ENCODE measurements at regions not wholly inside any gene's neighbourhood (a gene's known extent, or its start where the extent isn't known, plus 50 kb on each side); places are given as distances from the start of the nearest gene placed in this dataset.

- H3K79me2 ChIP-seq (ENCODE audit: insufficient read depth, low read depth, low read length) = no peaks in the 10 kb centered on the region
- no TSS peak for BruUV-seq (replicated peaks)
- H3K9me3 ChIP-seq (ENCODE audit: low read length) = no peaks in the 10 kb centered on the region
- H3K4me2 ChIP-seq (ENCODE audit: low read length) = no peak overlapping the region
- ChIA-PET CTCF (ENCODE audit: unreplicated experiment) (no interaction called here), POLR2A (no interaction called here)
- no peak overlapping the region for H2AFZ ChIP-seq (ENCODE audit: low read length)
- no peaks in the 10 kb centered on the region for H4K20me1 ChIP-seq (ENCODE audit: insufficient read depth, low read length)
- no peak overlapping the region for H3K27ac ChIP-seq (ENCODE audit: low read depth, low read length, poor library complexity, severe bottlenecking)
- H3K4me1 ChIP-seq (ENCODE audit: insufficient read depth, low read length, poor library complexity, severe bottlenecking) = no peaks in the 10 kb centered on the region
- TF ChIP-seq EZH2phosphoT487 (IDR thresholded peaks at IDR 0.05; ENCODE audit: borderline replicate concordance, low read depth, low read length) = no peak
- TF ChIP-seq, protein P1, sequence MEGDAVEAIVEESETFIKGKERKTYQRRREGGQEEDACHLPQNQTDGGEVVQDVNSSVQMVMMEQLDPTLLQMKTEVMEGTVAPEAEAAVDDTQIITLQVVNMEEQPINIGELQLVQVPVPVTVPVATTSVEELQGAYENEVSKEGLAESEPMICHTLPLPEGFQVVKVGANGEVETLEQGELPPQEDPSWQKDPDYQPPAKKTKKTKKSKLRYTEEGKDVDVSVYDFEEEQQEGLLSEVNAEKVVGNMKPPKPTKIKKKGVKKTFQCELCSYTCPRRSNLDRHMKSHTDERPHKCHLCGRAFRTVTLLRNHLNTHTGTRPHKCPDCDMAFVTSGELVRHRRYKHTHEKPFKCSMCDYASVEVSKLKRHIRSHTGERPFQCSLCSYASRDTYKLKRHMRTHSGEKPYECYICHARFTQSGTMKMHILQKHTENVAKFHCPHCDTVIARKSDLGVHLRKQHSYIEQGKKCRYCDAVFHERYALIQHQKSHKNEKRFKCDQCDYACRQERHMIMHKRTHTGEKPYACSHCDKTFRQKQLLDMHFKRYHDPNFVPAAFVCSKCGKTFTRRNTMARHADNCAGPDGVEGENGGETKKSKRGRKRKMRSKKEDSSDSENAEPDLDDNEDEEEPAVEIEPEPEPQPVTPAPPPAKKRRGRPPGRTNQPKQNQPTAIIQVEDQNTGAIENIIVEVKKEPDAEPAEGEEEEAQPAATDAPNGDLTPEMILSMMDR (conservative IDR thresholded peaks at IDR 0.05; ENCODE audit: low read length) = no peak
- no peak overlapping the region for H3K4me3 ChIP-seq (ENCODE audit: low read depth, low read length, poor library complexity, severe bottlenecking)
- intact Hi-C loops (cut with micrococcal nuclease; ENCODE audit: unreplicated experiment) = no loop called here
- no peak for DNase-seq (ENCODE audit: low spot score)
- no peaks in the 10 kb centered on the region for H3K36me3 ChIP-seq (ENCODE audit: insufficient read depth, low read length)
- no peaks in the 10 kb centered on the region for H3K9me2 ChIP-seq (ENCODE audit: insufficient read depth, low read length)
Observed at GRCh38 chr3:7920211-7920610, 581.4 kb upstream of the LMCD1 start.

GRCh38 chr3:7924228-7924627, 577.4 kb upstream of the LMCD1 start:
- Histone ChIP-seq H3K36me3 (ENCODE audit: insufficient read depth, low read length) (no peaks in the 10 kb centered on the region), H3K79me2 (ENCODE audit: insufficient read depth, low read depth, low read length) (no peaks in the 10 kb centered on the region), H3K4me3 (ENCODE audit: low read depth, low read length, poor library complexity, severe bottlenecking) (no peak overlapping the region), H4K20me1 (ENCODE audit: insufficient read depth, low read length) (no peaks in the 10 kb centered on the region), H2AFZ (ENCODE audit: low read length) (no peak overlapping the region), H3K9me3 (ENCODE audit: low read length) (no peaks in the 10 kb centered on the region), H3K4me1 (ENCODE audit: insufficient read depth, low read length, poor library complexity, severe bottlenecking) (no peaks in the 10 kb centered on the region), H3K4me2 (ENCODE audit: low read length) (no peak overlapping the region), H3K27ac (ENCODE audit: low read depth, low read length, poor library complexity, severe bottlenecking) (no peak overlapping the region), H3K9me2 (ENCODE audit: insufficient read depth, low read length) (no peaks in the 10 kb centered on the region)
- POLR2A ChIA-PET = no interaction called here
- intact Hi-C loops (cut with micrococcal nuclease; ENCODE audit: unreplicated experiment) = no loop called here
- CTCF ChIA-PET (ENCODE audit: unreplicated experiment) = no interaction called here
- DNase-seq (ENCODE audit: low spot score) = no peak
- TF ChIP-seq, protein P1 (conservative IDR thresholded peaks at IDR 0.05; ENCODE audit: low read length) = no peak
- no peak for TF ChIP-seq EZH2phosphoT487 (IDR thresholded peaks at IDR 0.05; ENCODE audit: borderline replicate concordance, low read depth, low read length)
- no TSS peak for BruUV-seq (replicated peaks)

DNA sequence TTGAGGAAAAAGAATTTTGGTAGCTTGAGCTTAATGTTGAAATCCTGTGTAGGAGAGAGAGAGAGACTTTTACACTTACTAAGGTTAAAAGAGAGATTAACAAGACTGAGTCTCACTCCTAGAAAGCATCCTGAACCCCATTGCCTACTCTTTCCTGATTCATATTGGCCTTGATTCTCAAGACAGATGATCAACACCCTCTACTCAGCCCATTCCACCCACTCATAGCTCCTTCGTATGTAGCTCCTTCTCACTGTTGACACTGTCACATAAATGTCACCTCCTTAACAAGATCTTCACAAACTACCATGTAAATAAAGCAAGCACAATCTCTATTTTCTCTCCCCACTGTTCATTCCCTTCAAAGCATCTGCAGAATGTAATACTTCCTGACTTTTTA, 574.6 kb upstream of the LMCD1 start:
- intact Hi-C loops (cut with micrococcal nuclease; ENCODE audit: unreplicated experiment) = no loop called here
- H4K20me1 ChIP-seq (ENCODE audit: insufficient read depth, low read length) = no peaks in the 10 kb centered on the region
- no peak overlapping the region for H2AFZ ChIP-seq (ENCODE audit: low read length)
- DNase-seq (ENCODE audit: low spot score) = no peak
- no peak overlapping the region for H3K27ac ChIP-seq (ENCODE audit: low read depth, low read length, poor library complexity, severe bottlenecking)
- TF ChIP-seq EZH2phosphoT487 (IDR thresholded peaks at IDR 0.05; ENCODE audit: borderline replicate concordance, low read depth, low read length) = no peak
- TF ChIP-seq, protein P1 (conservative IDR thresholded peaks at IDR 0.05; ENCODE audit: low read length) = no peak
- H3K79me2 ChIP-seq (ENCODE audit: insufficient read depth, low read depth, low read length) = no peaks in the 10 kb centered on the region
- no peaks in the 10 kb centered on the region for H3K4me1 ChIP-seq (ENCODE audit: insufficient read depth, low read length, poor library complexity, severe bottlenecking)
- CTCF ChIA-PET (ENCODE audit: unreplicated experiment) = no interaction called here
- H3K4me3 ChIP-seq (ENCODE audit: low read depth, low read length, poor library complexity, severe bottlenecking) = no peak overlapping the region
- POLR2A ChIA-PET = interaction anchor here (0.8 to 1.2 kb wide), 2 partner anchors 23 to 297 kb away, joined by 3 read pairs; no protein-coding TSS in a partner anchor
- no peaks in the 10 kb centered on the region for H3K9me3 ChIP-seq (ENCODE audit: low read length)
- H3K4me2 ChIP-seq (ENCODE audit: low read length) = no peak overlapping the region
- no peaks in the 10 kb centered on the region for H3K9me2 ChIP-seq (ENCODE audit: insufficient read depth, low read length)
- no TSS peak for BruUV-seq (replicated peaks)
- no peaks in the 10 kb centered on the region for H3K36me3 ChIP-seq (ENCODE audit: insufficient read depth, low read length)

Data from OCI-LY7 (cell line).